H54 (cell line): ENCODE measurements at regions not wholly inside any gene's neighbourhood (a gene's known extent, or its start where the extent isn't known, plus 50 kb on each side); places are given as distances from the start of the nearest gene placed in this dataset.
A peak's percentile ranks its signal among the peaks of the same experiment; 100 is the strongest.

Experiments used
- DNase-seq: peaks from one replicate; pipeline ENCODE4 v3.0.0; 2011; ENCODE audit warnings: low spot score, mixed read lengths; ENCODE audit not compliant: insufficient read length
- FAIRE-seq: peaks from 3 replicates; lab custom pipeline; 2011; peaks lifted over from hg19 to GRCh38; lab: Jason Lieb, UNC
- POLR2A ChIP-seq: IDR thresholded peaks from 2 replicates; pipeline ENCODE4 v1.6.1; 2011; ENCODE audit warnings: low read depth, mild to moderate bottlenecking, low read length

- TF ChIP-seq POLR2A: no peak
- no peak for FAIRE-seq
Observed at GRCh38 chr16:51389881-51390280, 238.8 kb upstream of the SALL1 start.

GRCh38 chr16:51388516-51388951, 237.5 kb upstream of the SALL1 start:
- FAIRE-seq: no peak
- no peak for TF ChIP-seq POLR2A
- no peak for DNase-seq

More at GRCh38 chr16:51389881-51390280, 238.8 kb upstream of the SALL1 start:
- DNase-seq: no peak

DNA sequence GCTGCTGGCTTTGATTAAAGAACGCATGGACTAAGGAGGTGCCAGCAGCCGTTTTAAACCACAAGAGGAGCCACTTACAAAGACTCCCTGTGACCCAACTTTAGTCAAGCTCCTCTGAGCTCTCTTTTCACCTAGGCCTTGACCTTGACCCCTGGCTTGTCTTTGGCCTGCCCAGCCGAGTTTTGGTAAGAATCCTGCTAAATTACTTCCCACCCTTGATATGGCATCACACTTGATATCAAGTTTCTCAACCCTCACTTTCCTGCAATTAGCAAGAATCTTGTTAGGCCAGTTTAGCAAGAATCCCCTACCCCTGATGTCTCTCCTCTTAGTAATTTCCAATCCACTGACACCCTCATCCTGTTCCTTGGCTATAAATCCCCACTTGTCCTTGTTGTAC, 232.8 kb upstream of the SALL1 start:
- no peak for DNase-seq
- FAIRE-seq: no peak

GRCh38 chr16:51382940-51383339, 231.9 kb upstream of the SALL1 start:
- DNase-seq: no peak
- FAIRE-seq: no peak
- no peak for TF ChIP-seq POLR2A

More for the DNA sequence above, 232.8 kb upstream of the SALL1 start:
- TF ChIP-seq POLR2A: no peak

GRCh38 chr16:51382211-51382610, 231.1 kb upstream of the SALL1 start:
- no peak for FAIRE-seq
- DNase-seq: no peak
- no peak for TF ChIP-seq POLR2A

DNA sequence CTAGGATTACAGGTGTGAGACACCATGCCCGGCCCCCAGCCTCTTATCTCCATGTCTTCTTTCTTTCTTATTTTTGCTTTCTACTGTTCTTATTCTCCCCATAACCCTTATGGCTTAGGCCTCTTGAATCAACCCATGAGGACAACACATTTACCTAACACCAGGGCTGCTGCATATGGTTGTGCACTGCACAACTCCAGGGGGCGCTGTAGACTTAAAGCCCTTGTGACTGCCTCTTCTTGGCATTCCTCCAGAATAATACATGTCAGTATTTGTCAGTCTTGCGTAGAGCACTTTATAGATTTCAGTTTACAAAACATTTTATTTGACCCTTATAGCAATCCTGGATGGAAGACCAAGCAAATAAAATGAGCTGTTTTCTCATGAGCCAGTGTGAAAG, 225.0 kb upstream of the SALL1 start:
- FAIRE-seq: no peak
- TF ChIP-seq POLR2A: no peak
- DNase-seq: no peak

GRCh38 chr16:51374790-51375189, 223.7 kb upstream of the SALL1 start:
- TF ChIP-seq POLR2A: no peak
- FAIRE-seq (no peak), DNase-seq (no peak)

DNA sequence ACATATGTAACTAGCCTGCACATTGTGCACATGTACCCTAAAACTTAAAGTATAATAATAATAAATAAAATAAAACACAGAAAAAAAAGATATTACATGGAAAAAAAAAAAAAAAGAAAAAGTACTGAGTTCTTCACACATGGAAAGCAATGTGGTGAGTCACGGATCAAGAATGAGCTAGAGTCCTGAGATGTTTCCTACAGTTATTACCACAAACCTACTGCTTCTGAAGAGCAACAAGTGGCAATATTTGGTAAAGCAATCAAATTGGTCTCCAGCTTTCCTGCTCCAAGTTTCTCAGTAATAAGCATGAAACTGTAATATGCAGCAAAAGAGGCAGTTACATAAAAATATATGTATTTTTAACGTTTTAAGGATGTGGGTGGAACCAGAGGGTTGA, 223.3 kb upstream of the SALL1 start:
- TF ChIP-seq POLR2A: no peak
- FAIRE-seq (no peak), DNase-seq (peak; percentile 6)

GRCh38 chr16:51365715-51366114, 214.6 kb upstream of the SALL1 start:
- FAIRE-seq (no peak), DNase-seq (no peak)
- TF ChIP-seq POLR2A: no peak

DNA sequence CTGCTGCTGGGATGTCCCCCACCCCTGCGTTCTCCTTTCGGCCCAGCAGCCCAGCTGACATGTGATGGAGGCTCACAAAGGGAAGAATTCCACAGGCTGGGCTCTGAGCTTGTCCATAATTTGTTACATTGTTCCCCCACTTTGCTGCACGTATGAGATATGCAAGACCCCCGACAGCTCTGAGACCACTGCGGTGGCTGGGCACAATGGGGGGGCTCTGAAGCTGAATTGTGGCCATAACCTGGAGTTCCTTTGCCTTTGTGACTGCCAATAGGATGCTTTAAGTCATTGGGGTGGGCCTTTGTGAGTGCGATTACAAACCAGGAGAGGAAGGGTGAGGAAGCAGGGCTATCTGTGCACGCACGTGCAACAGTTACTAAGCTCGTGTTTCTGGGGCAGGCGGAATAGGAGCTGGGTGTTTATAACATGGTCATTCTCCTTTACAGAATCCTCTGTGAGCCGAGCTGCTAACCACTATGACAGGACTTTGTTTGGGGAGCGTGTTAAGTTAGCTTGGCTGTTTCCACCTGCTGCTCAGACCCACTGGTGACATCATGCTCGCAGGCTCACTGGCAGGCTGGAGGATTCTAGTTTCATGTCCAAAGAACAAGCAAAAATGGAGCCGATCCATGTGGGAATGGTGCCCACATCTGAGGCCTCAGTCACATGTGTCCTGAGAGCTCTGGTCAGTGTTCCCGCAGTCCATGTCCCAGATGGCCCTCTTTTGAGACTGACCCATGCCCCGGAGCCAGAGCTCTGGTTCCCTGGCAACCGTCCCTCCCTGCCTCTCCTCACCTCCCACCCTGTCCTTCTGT, 208.3 kb upstream of the SALL1 start:
- FAIRE-seq: no peak
- DNase-seq: no peak
- TF ChIP-seq POLR2A: no peak

GRCh38 chr16:51357839-51358238, 206.8 kb upstream of the SALL1 start:
- FAIRE-seq (no peak), DNase-seq (no peak)
- no peak for TF ChIP-seq POLR2A

DNA sequence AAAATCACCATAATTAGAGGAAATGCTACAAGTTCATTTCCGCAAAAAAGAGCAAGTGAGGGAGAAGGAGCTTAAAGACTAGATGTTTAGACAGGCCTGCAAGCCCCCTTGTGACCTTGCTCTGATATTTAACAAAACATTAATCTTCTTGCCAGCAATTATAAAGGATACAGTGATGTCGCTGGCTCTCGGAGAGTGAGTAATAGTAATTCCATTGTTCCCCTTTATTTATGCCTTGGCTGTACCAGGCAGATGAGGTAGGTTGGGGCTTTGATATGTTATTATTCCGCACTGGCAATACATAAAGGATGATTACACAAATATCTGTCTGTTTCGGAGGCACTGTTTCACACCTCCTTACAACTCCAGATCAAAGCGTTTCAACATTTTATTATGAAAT, 204.8 kb upstream of the SALL1 start:
- FAIRE-seq: no peak
- TF ChIP-seq POLR2A: no peak
- no peak for DNase-seq

DNA sequence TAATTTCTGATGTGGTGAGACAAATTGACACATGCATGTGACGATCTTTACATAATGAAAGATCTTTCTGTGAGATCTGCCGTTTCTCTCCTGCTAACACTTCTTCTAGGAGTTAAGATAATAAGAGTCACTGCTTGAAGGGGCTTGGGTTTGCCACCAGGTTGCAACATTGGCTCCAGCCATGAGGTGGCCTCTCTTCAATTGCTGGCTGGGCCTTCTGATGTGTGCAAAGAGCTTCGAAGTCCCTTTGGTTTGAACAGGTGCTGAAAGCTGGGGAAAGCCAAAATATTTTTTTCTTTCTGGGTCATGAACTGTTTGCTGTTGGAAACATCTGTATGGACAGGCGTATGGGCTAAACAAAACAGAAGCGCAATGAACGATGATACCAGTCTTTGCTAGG, 204.1 kb upstream of the SALL1 start:
- TF ChIP-seq POLR2A: no peak
- DNase-seq (no peak), FAIRE-seq (no peak)

GRCh38 chr16:51353055-51353454, 202.0 kb upstream of the SALL1 start:
- TF ChIP-seq POLR2A: no peak
- FAIRE-seq (no peak), DNase-seq (no peak)

- TF ChIP-seq POLR2A: no peak
- FAIRE-seq (no peak), DNase-seq (no peak)
Observed at GRCh38 chr16:51349626-51350025, 198.6 kb upstream of the SALL1 start.

- no peak for TF ChIP-seq POLR2A
- DNase-seq (no peak), FAIRE-seq (no peak)
Observed at GRCh38 chr16:51343411-51343810, 192.3 kb upstream of the SALL1 start.
